ENCODE measurements at regions not wholly inside any gene's neighbourhood (a gene's known extent, or its start where the extent isn't known, plus 50 kb on each side); places are given as distances from the start of the nearest gene placed in this dataset.
A peak's percentile ranks its signal among the peaks of the same experiment; 100 is the strongest.

GRCh38 chr4:103915224-103915869 is 195.6 kb upstream of the TACR3 start:
- DNase-seq (ENCODE audit: extremely low read depth, low read depth), result no peak
- H3K4me3 ChIP-seq (replicated peaks; ENCODE audit: low read depth, low read length), result no peak overlapping the region
- peak; percentile 45 for TF ChIP-seq CTCF (IDR thresholded peaks at IDR 0.05; ENCODE audit: low read depth, low read length, missing control alignments)

GRCh38 chr4:103907414-103907813 is 187.6 kb upstream of the TACR3 start:
- H3K4me3 ChIP-seq (replicated peaks; ENCODE audit: low read depth, low read length), result no peak overlapping the region
- TF ChIP-seq CTCF (IDR thresholded peaks at IDR 0.05; ENCODE audit: low read depth, low read length, missing control alignments), result no peak
- no peak for DNase-seq (ENCODE audit: extremely low read depth, low read depth)

GRCh38 chr4:103904123-103904522 is 184.3 kb upstream of the TACR3 start:
- no peak for TF ChIP-seq CTCF (IDR thresholded peaks at IDR 0.05; ENCODE audit: low read depth, low read length, missing control alignments)
- H3K4me3 ChIP-seq (replicated peaks; ENCODE audit: low read depth, low read length), result no peak overlapping the region
- DNase-seq (ENCODE audit: extremely low read depth, low read depth), result no peak

GRCh38 chr4:103902730-103903129 is 182.9 kb upstream of the TACR3 start:
- H3K4me3 ChIP-seq (replicated peaks; ENCODE audit: low read depth, low read length), result no peak overlapping the region
- no peak for DNase-seq (ENCODE audit: extremely low read depth, low read depth)
- TF ChIP-seq CTCF (IDR thresholded peaks at IDR 0.05; ENCODE audit: low read depth, low read length, missing control alignments), result no peak

GRCh38 chr4:103895876-103896465 is 176.2 kb upstream of the TACR3 start:
- H3K4me3 ChIP-seq (replicated peaks; ENCODE audit: low read depth, low read length), result no peak overlapping the region
- DNase-seq (ENCODE audit: extremely low read depth, low read depth), result no peak
- no peak for TF ChIP-seq CTCF (IDR thresholded peaks at IDR 0.05; ENCODE audit: low read depth, low read length, missing control alignments)

GRCh38 chr4:103892586-103892985 is 172.8 kb upstream of the TACR3 start:
- TF ChIP-seq CTCF (IDR thresholded peaks at IDR 0.05; ENCODE audit: low read depth, low read length, missing control alignments), result no peak
- DNase-seq (ENCODE audit: extremely low read depth, low read depth), result no peak
- H3K4me3 ChIP-seq (replicated peaks; ENCODE audit: low read depth, low read length), result no peak overlapping the region

Data from HFF-Myc (cell line).